Endothelial cell of hepatic sinusoid (primary cell): ENCODE measurements at regions not wholly inside any gene's neighbourhood (a gene's known extent, or its start where the extent isn't known, plus 50 kb on each side); places are given as distances from the start of the nearest gene placed in this dataset.
"Not testable (repeated sequence)": the region's sequence is repeated elsewhere in the genome, so short reads cannot be mapped to it uniquely, and the experiment has no call there.

Experiments
- in situ Hi-C: cut with HindIII; loops from 2 replicates; pipeline ENCODE4 v1.10.0; 2017; ENCODE audit warnings: low sequenced_read_pairs

DNA sequence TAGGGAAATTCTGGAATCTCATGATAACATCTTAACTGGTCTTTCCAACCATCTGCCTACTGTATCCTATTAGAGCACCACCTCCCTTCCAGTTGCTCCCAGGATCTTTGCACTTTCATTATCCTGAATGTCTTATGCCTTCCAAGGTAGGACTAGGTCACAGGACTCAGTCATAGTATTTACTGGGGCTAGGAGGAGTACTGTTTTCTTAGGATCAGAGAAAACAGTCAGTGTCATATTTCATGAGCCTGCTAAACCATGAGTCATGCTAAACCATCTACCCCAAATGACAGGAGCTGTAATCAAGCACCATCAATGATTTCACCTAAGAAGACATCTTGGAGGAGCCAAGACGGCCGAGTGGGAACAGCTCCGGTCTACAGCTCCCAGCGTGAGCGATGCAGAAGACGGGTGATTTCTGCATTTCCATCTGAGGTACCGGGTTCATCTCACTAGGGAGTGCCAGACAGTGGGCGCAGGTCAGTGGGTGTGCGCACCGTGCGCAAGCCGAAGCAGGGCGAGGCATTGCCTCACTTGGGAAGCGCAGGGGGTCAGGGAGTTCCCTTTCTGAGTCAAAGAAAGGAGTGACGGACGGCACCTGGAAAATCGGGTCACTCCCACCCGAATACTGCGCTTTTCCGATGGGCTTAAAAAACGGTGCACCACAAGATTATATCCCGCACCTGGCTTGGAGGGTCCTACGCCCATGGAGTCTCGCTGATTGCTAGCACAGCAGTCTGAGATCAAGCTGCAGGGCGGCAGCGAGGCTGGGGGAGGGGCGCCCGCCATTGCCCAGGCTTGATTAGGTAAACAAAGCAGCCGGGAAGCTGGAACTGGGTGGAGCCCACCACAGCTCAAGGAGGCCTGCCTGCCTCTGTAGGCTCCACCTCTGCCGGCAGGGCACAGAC is 1439.2 kb upstream of the ACVR2A start:
- in situ Hi-C loops, result not testable (repeated sequence)

DNA sequence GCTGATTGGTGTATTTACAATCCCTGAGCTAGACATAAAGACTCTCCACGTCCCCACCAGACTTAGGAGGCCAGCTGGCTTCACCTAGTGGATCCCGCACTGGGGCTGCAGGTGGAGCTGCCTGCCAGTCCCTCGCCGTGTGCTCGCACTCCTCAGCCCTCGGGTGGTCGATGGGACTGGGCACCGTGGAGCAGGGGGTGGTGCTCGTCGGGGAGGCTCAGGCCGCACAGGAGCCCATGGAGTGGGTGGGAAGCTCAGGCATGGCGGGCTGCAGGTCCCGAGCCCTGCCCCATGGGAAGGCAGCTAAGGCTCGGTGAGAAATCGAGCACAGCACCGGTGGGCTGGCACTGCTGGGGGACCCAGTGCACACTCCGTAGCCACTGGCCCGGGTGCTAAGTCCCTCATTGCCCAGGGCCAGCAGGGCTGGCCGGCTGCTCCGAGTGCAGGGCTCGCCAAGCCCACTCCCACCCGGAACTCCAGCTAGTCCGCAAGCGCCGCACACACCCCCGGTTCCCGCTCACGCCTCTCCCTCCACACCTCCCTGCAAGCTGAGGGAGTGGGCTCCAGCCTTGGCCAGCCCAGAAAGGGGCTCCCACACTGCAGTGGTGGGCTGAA is 1441.2 kb upstream of the ACVR2A start:
- in situ Hi-C loops, result not testable (repeated sequence)

DNA sequence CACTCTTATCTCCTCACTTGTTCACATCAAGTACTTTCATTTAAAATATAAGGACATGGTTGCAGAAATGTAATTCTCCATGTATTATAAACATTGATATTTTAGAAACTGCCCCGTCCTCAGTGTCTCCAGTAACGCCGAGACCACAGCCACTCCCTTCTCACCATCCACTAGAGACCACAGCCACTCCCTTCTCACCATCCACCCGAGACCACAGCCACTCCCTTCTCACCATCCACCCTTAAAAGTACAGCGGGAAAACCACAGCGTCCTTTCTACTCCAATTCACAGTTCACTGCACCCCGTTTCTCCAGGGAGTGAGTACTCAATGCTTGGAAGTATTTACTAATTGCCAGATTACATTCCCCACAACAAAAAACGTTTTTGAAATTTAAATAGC is 1452.2 kb upstream of the ACVR2A start:
- in situ Hi-C loops, result no loop called here

DNA sequence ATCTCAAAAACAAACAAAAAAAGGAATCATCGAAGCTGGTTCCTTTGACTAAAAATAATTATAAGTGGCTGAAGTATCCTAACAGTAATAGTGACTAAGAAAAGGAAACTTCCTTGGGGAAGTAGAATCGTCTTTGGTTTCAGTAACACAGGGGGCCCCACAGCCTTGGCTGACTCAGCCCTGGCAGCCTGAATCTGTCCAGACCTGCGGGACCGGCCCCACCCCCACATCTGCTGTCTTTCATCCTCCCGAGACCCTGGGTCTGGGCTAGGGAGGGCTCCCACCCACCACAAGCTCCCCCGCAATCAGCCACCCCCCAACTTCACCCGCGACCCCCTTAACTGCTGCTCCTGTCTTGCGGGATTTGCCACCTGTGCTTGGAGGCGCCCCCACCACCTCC is 1452.6 kb upstream of the ACVR2A start:
- in situ Hi-C loops, result no loop called here

DNA sequence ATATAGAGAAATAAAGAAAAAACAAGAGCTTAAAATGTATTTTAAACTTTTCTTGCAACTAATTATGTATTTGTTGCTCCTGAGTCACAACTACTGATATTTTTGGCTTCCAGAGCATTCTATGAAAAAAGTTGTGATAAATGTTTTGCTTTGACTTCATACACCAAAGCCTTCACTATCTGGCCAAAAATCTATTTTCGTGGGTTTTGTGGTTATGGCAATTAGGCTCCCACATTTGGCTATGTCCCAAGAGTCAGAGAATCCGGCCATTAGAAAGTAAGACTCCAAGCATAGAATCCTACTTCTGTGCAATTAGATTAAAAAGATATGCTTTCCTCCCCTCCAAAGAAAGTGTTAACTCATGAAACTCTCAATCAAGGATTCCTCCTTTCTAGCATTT is 1456.1 kb upstream of the ACVR2A start:
- in situ Hi-C loops, result no loop called here

DNA sequence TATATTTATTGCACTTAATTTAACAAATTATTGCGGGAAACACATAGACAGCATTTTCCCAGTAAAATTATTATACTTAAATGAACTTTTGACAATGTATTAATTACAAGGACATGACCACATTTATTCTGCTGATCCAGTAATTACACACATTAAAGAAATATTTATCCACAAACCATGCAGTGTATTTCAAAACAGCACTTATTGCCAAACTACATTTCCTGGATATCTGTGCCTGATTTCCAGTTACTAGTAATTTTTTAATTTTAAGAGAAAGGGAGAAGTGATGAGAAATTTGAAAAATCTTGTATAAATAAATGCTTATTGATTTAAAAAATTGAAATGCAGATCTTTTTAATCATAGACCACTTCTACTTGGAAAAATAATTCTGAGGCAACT is 1458.7 kb upstream of the ACVR2A start:
- in situ Hi-C loops, result no loop called here

DNA sequence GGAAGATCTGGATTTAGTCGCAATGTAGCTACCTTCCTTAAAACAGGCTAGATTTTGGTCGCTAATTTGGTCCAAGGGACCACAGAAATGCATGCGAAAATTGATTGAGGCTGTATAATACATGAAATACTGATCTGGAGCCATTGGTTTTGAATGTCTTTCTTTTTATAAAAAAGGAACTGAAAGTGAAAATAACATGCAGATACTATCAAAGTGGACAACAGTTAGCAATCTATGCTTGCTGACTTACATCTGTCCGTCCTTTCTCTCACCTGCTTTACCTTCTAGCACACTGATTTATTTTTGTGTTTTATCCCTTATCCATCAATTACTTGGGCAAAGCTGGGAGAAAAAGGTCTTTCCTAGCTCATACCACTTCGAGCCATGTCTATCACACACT is 1459.8 kb upstream of the ACVR2A start:
- in situ Hi-C loops, result no loop called here

DNA sequence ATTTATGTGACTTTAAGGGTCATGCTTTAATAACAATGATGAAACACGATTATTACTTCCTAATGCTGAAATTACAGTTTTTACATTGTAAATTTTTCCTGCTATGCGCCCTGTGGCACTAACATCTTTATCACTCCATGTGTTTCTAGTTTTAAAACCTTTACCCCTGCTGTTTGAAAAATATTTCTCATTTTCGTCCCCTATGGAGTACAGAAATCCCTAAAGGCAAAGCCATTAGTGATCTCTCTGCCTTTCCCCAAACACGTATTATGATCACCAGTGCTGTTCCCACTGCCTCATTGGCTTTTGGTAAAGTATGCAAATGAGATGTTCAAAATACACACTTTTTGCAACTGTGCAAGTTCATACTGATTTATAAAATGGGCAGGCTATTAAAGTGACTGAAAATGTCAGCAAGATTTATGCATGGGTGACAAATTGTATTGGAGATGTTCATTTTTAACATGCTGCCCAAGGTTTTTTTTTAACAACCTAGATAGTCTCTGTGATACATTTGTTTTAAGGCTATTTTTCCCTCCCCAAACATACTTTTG is 1468.2 kb upstream of the ACVR2A start:
- in situ Hi-C loops, result no loop called here

DNA sequence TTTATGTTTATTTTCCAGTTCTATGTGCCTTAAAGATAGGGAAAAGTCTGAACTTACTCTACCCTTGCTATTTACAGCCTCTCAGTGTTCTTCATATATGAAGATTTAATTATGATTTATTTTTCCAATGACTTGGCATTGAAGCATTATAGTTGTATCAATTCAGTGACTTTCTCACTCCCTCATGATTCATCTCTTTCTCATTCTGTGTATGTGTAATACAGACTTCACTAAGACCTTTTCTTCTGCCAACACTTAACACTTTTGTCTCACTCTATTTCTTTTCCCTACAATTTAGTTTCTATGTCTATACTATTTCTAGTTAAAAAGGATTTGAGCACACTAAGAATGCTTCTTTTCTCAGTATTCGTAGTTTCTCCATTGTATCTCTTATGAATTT is 1470.3 kb upstream of the ACVR2A start:
- in situ Hi-C loops, result no loop called here

DNA sequence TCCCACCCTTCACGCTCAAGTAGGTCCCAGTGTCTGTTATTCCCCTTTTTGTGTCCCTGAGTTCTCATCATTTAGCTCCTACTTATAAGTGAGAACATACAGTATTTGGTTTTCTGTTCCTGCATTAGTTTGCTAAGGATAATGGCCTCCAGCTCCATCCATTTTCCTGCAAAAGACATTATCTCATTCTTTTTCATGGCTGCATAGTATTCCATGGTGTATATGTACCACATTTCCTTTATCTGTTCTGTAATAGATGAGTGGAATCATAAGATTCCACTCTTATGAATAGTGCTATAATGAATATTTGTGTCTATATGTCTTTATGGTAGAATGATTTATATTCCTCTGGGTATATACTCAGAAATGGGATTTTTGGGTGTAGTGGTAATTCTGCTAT is 1473.5 kb upstream of the ACVR2A start:
- in situ Hi-C loops, result not testable (repeated sequence)

DNA sequence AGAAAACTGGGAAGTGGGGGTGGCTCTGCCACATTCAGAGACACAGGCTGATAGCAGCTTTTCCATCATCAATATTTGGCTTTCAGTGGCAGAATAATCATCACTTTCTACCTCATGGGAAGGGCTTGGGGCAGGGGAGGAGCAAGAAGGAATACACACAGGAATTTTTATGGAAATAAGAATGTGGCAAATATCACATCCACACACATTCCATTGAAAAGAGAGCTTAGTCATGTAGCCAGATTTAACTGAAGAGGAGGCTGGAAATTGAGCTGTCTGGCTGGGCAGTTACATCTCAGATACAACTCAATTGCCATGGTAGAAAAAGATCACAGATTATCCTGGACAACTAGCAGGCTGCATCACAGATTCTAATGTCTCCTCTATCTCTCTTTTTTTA is 1474.0 kb upstream of the ACVR2A start:
- in situ Hi-C loops, result no loop called here

DNA sequence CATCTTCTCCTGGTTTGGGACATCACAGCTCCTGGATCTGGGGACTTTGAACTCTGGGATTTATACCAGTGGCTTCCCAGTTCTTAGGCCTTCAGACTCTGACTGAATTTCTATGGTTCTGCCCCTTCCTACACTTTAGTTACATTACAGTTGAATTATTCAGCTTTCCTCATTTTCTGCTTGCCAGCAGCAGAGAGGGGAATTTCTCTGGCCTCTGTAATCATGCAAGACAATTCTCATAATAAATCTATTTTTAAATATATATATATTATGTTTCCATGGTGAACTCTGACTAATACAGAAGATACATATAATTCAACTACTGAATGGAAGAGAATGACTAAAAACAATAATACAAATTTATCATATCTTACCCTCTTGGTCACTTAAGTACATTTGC is 1478.6 kb upstream of the ACVR2A start:
- in situ Hi-C loops, result no loop called here

DNA sequence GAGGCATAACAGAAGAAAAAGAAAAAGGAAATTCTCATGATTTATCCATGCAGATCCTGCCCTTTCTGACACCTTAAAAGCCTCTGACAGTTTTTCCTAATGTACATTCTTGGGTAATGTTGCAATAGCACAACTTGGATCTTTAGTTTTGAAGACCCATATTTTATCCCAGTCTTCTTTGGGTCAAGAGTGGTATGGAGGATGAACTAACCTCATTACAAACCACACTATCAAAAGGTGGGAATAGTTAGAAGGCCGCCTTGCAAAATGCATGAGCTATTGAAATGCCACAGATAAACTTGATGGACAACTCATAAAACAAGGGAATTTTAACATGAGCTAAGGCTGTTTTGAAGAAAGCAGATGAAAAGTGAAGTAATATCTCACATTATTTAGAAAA is 1479.8 kb upstream of the ACVR2A start:
- in situ Hi-C loops, result no loop called here

DNA sequence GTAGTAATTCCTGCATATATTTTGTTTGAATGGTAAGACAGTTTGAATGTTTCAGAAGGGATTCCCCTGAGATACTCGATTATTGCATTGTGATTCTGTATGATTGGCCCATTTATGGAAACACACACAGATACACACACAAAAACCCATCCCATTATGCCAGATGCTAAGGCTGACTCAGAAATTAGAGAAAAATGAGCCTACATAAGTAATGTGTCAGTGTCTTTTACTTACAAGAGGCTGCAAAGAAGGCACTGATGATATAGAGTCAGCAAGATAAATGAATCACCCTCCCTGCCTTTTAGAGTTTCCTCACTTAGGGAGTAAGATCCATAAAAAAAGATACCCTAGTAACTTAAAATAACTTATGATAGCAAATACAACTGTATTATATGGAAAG is 1481.1 kb upstream of the ACVR2A start:
- in situ Hi-C loops, result no loop called here

DNA sequence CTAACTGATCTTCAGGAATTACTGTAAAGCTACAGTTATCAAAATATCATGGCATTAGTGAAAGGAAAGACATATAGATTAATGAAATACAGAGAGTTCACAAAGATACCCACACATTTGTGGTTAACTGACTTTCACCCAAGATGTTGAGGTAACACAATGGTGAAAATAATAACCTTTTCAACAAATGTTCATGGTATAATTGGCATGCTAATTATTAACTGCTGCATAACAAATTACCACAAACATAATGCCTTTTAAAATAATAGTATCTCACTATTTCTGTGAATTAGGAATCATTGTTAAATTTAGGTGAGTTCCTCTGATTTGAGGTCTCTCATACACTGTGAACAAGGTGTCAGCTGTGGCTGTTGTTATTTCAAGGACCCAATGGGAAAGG is 1493.1 kb upstream of the ACVR2A start:
- in situ Hi-C loops, result no loop called here

DNA sequence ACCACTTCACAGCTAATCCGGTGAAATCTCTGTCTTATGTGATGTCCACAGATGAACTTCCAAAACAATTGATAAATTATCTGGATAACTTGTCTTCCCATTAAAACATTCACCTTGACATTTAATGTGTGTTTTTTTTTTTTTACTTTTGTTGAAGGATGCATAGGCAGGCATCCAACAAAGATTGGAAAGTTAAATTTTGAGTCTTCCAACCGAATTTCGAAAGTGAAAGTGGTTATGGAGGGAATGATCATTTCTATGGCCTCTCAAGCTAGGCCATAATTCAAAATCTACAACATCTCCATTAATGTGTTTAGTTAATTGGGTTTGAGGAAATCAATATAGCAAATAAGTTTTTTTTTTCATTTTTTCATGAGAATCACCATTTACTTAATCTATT is 1495.5 kb upstream of the ACVR2A start:
- in situ Hi-C loops, result no loop called here

DNA sequence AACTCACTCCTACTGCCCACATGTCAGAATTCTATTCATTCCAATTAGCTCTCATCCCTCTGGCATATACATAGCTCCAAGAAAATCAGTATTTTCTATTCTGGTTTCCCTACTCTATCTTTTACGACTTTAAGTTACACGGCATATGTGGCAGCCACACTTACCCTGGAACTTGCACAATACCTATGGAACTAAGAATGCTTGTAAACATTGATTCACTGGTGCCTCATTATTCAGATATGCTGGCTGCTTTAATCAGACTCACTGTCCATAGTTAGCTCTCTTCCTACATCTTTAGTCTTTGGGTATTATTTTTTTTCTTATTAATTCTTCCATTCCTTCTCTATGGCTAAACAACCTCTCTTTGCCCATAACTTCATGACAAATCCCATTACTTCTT is 1519.9 kb upstream of the ACVR2A start:
- in situ Hi-C loops, result no loop called here

DNA sequence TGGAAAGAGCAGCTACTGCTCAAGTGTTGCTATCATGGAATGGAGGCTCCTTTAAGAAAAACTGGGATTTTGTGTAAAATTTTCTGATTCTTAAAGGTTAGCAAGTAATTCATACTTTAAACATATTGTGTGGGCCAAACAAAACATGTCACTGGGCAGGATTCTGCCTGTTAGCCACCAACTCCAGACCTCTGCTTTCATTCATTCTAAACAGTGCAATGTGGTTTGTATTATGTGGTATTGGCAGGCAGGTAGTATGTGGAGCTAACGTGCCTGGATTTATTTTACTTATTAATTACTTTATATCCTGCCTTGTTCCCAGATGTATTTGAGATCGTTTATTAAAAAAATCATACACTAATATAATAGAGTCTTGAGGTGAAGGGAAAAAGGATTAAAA is 1521.3 kb upstream of the ACVR2A start:
- in situ Hi-C loops, result no loop called here

DNA sequence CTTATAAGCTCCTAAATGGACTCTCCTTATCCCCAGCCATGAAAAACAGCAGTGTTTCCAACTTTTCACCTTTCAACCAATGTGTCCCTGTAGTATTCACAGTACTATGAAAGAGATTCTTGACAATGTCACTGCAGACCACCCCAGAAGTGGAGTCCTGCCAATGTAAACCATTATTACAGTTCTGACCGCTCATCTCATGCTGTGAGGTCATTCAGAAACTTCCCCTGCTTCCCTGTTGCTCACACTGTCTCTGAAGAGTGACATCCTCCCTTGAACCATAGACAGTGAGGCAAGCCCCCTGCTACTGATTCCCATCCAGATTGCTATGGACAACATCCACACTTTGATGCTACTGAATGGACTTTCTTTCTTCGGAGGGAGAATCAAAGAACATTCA is 1523.7 kb upstream of the ACVR2A start:
- in situ Hi-C loops, result no loop called here

DNA sequence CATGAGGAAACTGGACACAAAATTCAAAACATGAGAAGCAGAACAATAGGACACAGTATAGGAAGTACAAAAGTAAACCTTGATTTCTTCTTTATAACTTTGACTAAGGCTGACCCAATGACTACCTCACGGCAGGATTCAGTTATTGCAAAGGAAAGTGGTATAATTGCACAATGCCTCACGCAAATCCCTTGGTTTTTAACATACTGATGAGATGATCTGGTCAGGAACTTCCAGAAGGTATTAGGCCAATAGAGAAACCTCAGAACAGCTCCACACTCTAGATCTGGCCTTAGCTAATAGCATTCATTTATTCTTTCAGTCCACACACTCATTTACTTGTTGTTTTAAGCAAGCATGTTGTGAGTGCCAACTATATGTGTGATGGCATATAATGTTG is 1526.9 kb upstream of the ACVR2A start:
- in situ Hi-C loops, result no loop called here

DNA sequence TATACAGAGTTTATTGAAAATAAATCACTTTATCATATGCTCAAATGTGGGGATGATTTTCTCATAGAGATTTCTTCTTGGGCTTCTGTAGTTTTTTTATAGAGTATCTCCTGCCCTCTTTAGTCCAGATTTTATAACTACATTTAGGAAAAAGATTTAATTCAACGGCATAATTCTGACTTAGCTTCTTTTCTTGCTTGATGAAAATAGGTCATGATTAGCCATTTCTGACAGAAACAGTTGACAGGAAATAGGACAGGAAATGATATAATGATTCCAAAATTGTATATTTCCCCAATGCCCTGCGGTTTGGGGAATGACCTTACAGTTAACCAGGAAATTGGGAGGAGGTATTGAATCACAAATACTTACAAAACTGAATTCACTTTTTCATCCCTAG is 1531.9 kb upstream of the ACVR2A start:
- in situ Hi-C loops, result no loop called here

DNA sequence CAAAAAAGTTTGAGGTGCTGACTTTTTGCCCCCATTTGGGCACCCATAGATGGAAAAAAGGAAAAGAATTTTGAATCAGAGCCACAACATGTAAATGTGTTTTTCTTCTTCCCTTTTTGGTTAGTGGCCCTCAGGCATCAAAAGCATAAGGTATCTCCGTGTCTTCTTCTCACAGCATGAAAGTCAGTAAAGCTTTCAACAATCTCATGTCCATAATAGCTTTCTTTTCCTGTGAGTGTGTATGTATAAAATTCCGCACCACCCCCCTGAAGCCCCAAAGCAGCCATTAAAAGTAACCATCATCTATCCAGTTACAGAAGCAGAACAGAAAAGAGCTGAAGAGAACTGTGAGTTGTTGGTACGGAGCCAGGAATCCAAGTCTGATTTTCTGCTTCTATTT is 1539.7 kb upstream of the ACVR2A start:
- in situ Hi-C loops, result no loop called here
